Progenitor cell of endocrine pancreas (in vitro differentiated cells): ENCODE measurements at regions not wholly inside any gene's neighbourhood (a gene's known extent, or its start where the extent isn't known, plus 50 kb on each side); places are given as distances from the start of the nearest gene placed in this dataset.
A peak's percentile ranks its signal among the peaks of the same experiment; 100 is the strongest.

Experiments used
- DNase-seq: peaks from one replicate; pipeline ENCODE4 v3.0.0; 2021; ENCODE audit warnings: low spot score; ENCODE audit not compliant: unreplicated experiment
- H3K27ac Mint-ChIP-seq: 2 replicates; pipeline ENCODE4 v1.8.0; 2021; ENCODE audit warnings: mild to moderate bottlenecking, moderate library complexity, mixed read lengths
- H3K27me3 Mint-ChIP-seq: 2 replicates; pipeline ENCODE4 v1.8.0; 2021; ENCODE audit warnings: mixed read lengths
- H3K36me3 Mint-ChIP-seq: 2 replicates; pipeline ENCODE4 v1.8.0; 2022; ENCODE audit warnings: mixed read lengths; ENCODE audit not compliant: insufficient read depth
- H3K4me1 Mint-ChIP-seq: 2 replicates; pipeline ENCODE4 v1.8.0; 2021; ENCODE audit warnings: low read depth, mixed read lengths
- H3K4me3 Mint-ChIP-seq: 2 replicates; pipeline ENCODE4 v1.8.0; 2021; ENCODE audit warnings: low read depth, mild to moderate bottlenecking, moderate library complexity, mixed read lengths
- H3K9me3 Mint-ChIP-seq: 2 replicates; pipeline ENCODE4 v1.8.0; 2021; ENCODE audit warnings: low read depth, mixed read lengths
- TF ChIP-seq, protein P1 (sequence below): fragments of 200-600 bp; sonication (generic); IDR thresholded peaks from one replicate; pipeline ENCODE4 v1.5.0; 2021; ENCODE audit warnings: antibody characterized with exemption, mild to moderate bottlenecking; ENCODE audit not compliant: unreplicated experiment

DNA sequence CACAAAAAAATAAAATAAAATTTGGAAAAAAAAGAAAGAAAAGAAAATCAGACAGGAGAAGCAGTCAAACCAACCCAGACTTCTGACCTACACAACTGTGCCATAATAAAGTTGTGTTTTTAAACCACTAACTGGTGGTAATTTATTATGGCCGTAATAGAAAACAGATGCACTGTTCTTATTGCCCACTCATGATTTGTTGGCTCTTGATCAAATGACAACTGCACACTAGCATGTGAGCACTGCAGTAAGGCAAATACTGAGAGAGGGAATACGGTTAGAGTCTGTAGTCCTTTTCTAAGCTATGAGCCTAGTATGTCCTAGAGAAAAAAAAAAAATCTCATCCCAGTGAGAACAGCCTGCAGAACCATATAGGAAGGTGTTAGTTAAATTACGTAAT is 61.2 kb upstream of the TNR start:
- peaks cover 22% of the 10 kb centered on the region for H3K4me1 Mint-ChIP-seq

DNA sequence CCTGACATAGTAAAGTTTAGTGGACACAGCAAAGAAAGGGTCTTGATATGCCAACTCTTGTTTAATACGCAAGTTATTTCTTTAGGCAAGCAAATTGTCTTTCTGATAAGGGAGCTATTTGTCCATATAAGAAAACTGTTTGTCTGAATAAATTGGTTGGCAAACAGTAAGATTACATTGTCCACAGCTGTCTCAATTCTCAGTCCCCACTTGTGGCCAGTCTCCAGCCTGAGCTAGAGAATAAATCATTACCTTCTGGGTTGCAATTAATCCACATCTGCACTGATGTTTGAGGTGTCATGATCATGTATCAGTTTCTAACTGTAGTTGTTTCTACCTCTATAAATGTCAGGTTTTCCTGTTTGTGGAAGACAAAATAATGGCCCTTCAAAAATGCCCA is 60.0 kb upstream of the TNR start:
- Mint-ChIP-seq H3K4me1 (peaks cover 10% of the 10 kb centered on the region), H3K36me3 (no peaks in the 10 kb centered on the region), H3K27me3 (peaks cover 14% of the 10 kb centered on the region), H3K9me3 (no peaks in the 10 kb centered on the region), H3K27ac (peak overlapping the region; percentile 37), H3K4me3 (no peak overlapping the region)
- DNase-seq, result no peak
- TF ChIP-seq, protein P1, sequence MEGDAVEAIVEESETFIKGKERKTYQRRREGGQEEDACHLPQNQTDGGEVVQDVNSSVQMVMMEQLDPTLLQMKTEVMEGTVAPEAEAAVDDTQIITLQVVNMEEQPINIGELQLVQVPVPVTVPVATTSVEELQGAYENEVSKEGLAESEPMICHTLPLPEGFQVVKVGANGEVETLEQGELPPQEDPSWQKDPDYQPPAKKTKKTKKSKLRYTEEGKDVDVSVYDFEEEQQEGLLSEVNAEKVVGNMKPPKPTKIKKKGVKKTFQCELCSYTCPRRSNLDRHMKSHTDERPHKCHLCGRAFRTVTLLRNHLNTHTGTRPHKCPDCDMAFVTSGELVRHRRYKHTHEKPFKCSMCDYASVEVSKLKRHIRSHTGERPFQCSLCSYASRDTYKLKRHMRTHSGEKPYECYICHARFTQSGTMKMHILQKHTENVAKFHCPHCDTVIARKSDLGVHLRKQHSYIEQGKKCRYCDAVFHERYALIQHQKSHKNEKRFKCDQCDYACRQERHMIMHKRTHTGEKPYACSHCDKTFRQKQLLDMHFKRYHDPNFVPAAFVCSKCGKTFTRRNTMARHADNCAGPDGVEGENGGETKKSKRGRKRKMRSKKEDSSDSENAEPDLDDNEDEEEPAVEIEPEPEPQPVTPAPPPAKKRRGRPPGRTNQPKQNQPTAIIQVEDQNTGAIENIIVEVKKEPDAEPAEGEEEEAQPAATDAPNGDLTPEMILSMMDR, result no peak

More for the DNA sequence above, 61.2 kb upstream of the TNR start:
- Mint-ChIP-seq H3K9me3 (no peaks in the 10 kb centered on the region), H3K27ac (no peak overlapping the region), H3K36me3 (no peaks in the 10 kb centered on the region), H3K27me3 (peaks cover 17% of the 10 kb centered on the region), H3K4me3 (no peak overlapping the region)
- no peak for DNase-seq
- TF ChIP-seq, protein P1, result no peak

GRCh38 chr1:175802407-175803123 is 59.2 kb upstream of the TNR start:
- H3K9me3 Mint-ChIP-seq, result no peaks in the 10 kb centered on the region
- TF ChIP-seq, protein P1, result no peak
- H3K4me3 Mint-ChIP-seq, result no peak overlapping the region
- DNase-seq, result no peak
- H3K27ac Mint-ChIP-seq, result no peak overlapping the region
- H3K4me1 Mint-ChIP-seq, result peaks cover 9% of the 10 kb centered on the region
- H3K27me3 Mint-ChIP-seq, result peaks cover 11% of the 10 kb centered on the region
- no peaks in the 10 kb centered on the region for H3K36me3 Mint-ChIP-seq

DNA sequence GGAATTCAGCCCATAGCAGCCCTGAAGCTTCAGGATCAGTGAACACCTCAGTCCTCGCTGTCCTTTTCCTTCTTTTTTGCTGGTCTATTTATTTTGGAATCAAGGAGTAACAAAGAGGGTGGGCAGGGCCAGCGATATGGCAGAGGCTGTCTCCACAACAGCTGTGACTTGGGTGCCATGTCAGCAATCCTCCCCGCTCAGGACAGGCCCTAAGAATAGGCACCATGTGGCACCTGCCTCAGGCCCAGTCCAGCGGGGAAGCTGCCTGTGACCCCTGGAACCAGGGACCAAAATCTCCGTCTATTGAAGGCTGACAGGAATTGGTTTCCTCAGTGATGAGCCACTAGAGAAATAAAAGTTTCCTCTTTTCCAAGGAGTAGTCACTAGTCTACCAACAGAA is 58.6 kb upstream of the TNR start:
- no peaks in the 10 kb centered on the region for H3K9me3 Mint-ChIP-seq
- H3K4me3 Mint-ChIP-seq, result no peak overlapping the region
- no peak for DNase-seq
- peaks cover 9% of the 10 kb centered on the region for H3K4me1 Mint-ChIP-seq
- H3K27ac Mint-ChIP-seq, result no peak overlapping the region
- TF ChIP-seq, protein P1, result no peak
- H3K27me3 Mint-ChIP-seq, result peaks cover 11% of the 10 kb centered on the region
- H3K36me3 Mint-ChIP-seq, result no peaks in the 10 kb centered on the region

GRCh38 chr1:175797576-175797975 is 54.2 kb upstream of the TNR start:
- peaks cover 1% of the 10 kb centered on the region for H3K4me1 Mint-ChIP-seq
- TF ChIP-seq, protein P1, result no peak
- H3K4me3 Mint-ChIP-seq, result no peak overlapping the region
- no peaks in the 10 kb centered on the region for H3K36me3 Mint-ChIP-seq
- no peak overlapping the region for H3K27ac Mint-ChIP-seq
- peaks cover 20% of the 10 kb centered on the region for H3K27me3 Mint-ChIP-seq
- no peak for DNase-seq
- no peaks in the 10 kb centered on the region for H3K9me3 Mint-ChIP-seq
